ENCODE measurements at regions not wholly inside any gene's neighbourhood (a gene's known extent, or its start where the extent isn't known, plus 50 kb on each side); places are given as distances from the start of the nearest gene placed in this dataset.

GRCh38 chr22:47783433-47784366 is 1021.2 kb downstream of the TBC1D22A start:
- no peak for TF ChIP-seq EZH2phosphoT487 (IDR thresholded peaks at IDR 0.05; ENCODE audit: borderline replicate concordance, low read length)
- TF ChIP-seq CTCF (conservative IDR thresholded peaks at IDR 0.05; ENCODE audit: low read depth, low read length), result no peak
- TF ChIP-seq EZH2 (IDR thresholded peaks at IDR 0.05; ENCODE audit: low read length, unreplicated experiment), result no peak
- Histone ChIP-seq H3K79me2 (ENCODE audit: low read length) (no peaks in the 10 kb centered on the region), H3K36me3 (ENCODE audit: low read depth, low read length) (no peaks in the 10 kb centered on the region), H3K27ac (ENCODE audit: low read length) (no peak overlapping the region), H2AFZ (ENCODE audit: low read length) (no peak overlapping the region), H4K20me1 (ENCODE audit: low read length) (no peaks in the 10 kb centered on the region), H3K4me1 (ENCODE audit: insufficient read depth, low read length) (no peaks in the 10 kb centered on the region), H3K27me3 (ENCODE audit: low read length) (no peaks in the 10 kb centered on the region), H3K9me2 (replicated peaks; ENCODE audit: low read length) (no peaks in the 10 kb centered on the region), H3F3A (ENCODE audit: low read length, unreplicated experiment) (no peaks in the 10 kb centered on the region), H3K9me3 (ENCODE audit: low read length) (no peaks in the 10 kb centered on the region), H3K4me2 (ENCODE audit: low read length) (no peak overlapping the region), H3K9ac (ENCODE audit: low read length) (no peak overlapping the region), H3K4me3 (ENCODE audit: low read length) (no peak overlapping the region)
- DNase-seq (no peak), ATAC-seq (no peak)
- BruUV-seq (replicated peaks), result no TSS peak
- POLR2A ChIA-PET (ENCODE audit: unreplicated experiment), result no interaction called here
- intact Hi-C loops (cut with micrococcal nuclease), result no loop called here
- CTCF ChIA-PET, result no interaction called here

GRCh38 chr22:47782328-47783075 is 1020.1 kb downstream of the TBC1D22A start:
- no peak for TF ChIP-seq EZH2phosphoT487 (IDR thresholded peaks at IDR 0.05; ENCODE audit: borderline replicate concordance, low read length)
- TF ChIP-seq EZH2 (IDR thresholded peaks at IDR 0.05; ENCODE audit: low read length, unreplicated experiment), result no peak
- TF ChIP-seq CTCF (conservative IDR thresholded peaks at IDR 0.05; ENCODE audit: low read depth, low read length), result no peak
- ChIA-PET CTCF (no interaction called here), POLR2A (ENCODE audit: unreplicated experiment) (no interaction called here)
- no peaks in the 10 kb centered on the region for H4K20me1 ChIP-seq (ENCODE audit: low read length)
- intact Hi-C loops (cut with micrococcal nuclease), result no loop called here
- no peak for DNase-seq
- H3K27ac ChIP-seq (ENCODE audit: low read length), result no peak overlapping the region
- no peak overlapping the region for H2AFZ ChIP-seq (ENCODE audit: low read length)
- H3K27me3 ChIP-seq (ENCODE audit: low read length), result no peaks in the 10 kb centered on the region
- H3K9me2 ChIP-seq (replicated peaks; ENCODE audit: low read length), result no peaks in the 10 kb centered on the region
- H3K4me1 ChIP-seq (ENCODE audit: insufficient read depth, low read length), result no peaks in the 10 kb centered on the region
- H3K9ac ChIP-seq (ENCODE audit: low read length), result no peak overlapping the region
- H3K79me2 ChIP-seq (ENCODE audit: low read length), result no peaks in the 10 kb centered on the region
- H3K36me3 ChIP-seq (ENCODE audit: low read depth, low read length), result no peaks in the 10 kb centered on the region
- H3K4me2 ChIP-seq (ENCODE audit: low read length), result no peak overlapping the region
- H3F3A ChIP-seq (ENCODE audit: low read length, unreplicated experiment), result no peaks in the 10 kb centered on the region
- no peaks in the 10 kb centered on the region for H3K9me3 ChIP-seq (ENCODE audit: low read length)
- no peak for ATAC-seq
- no peak overlapping the region for H3K4me3 ChIP-seq (ENCODE audit: low read length)
- BruUV-seq (replicated peaks), result no TSS peak

All from PC-3 (cell line).